HepG2 (cell line): ENCODE measurements at regions not wholly inside any gene's neighbourhood (a gene's known extent, or its start where the extent isn't known, plus 50 kb on each side); places are given as distances from the start of the nearest gene placed in this dataset.

ENCODE experiments used
- BCL3 ChIP-seq: sonication (generic); formaldehyde crosslinking; IDR thresholded peaks from 2 replicates; pipeline ENCODE4 v1.5.1; 2020; ENCODE audit warnings: mild to moderate bottlenecking, missing genetic modification reagents, moderate library complexity
- POLR2A ChIP-seq, 2 experiments: IDR thresholded peaks; 2 replicates each; pipeline ENCODE4 v1.6.1; 2011; ENCODE audit warnings: low read depth in 2 of 2, low read length in 2 of 2, mild to moderate bottlenecking in 1 of 2, moderate library complexity in 1 of 2; ENCODE audit not compliant: insufficient read depth in 1 of 2

GRCh38 chrX:40844471-40844870, 109.1 kb upstream of the MED14 start:
- no peak for TF ChIP-seq POLR2A (IDR thresholded peaks at IDR 0.05; ENCODE audit: insufficient read depth in 1 of 2, low read depth in 2 of 2, low read length in 2 of 2)
- no peak for TF ChIP-seq BCL3
